Liver (tissue), 8 donors: ENCODE measurements at regions not wholly inside any gene's neighbourhood (a gene's known extent, or its start where the extent isn't known, plus 50 kb on each side); places are given as distances from the start of the nearest gene placed in this dataset.

ENCODE experiments used
- DNase-seq: peaks from one replicate; pipeline ENCODE4 v3.0.0-alpha.2; 2017; ENCODE audit warnings: low spot score
- H3K27ac ChIP-seq, 2 donors: one replicate each; pipeline ENCODE4 v1.7.0; 2013; ENCODE audit warnings: inconsistent platforms in 2 of 2, low read length in 2 of 2, control low read depth in 1 of 2, low read depth in 1 of 2, mild to moderate bottlenecking in 1 of 2
- H3K27me3 ChIP-seq, 4 donors: one replicate each; pipeline versions ENCODE4 v1.6.1 to v1.7.0; 2013; ENCODE audit warnings: low read length in 3 of 4, inconsistent platforms in 1 of 4, mild to moderate bottlenecking in 1 of 4, moderate library complexity in 1 of 4; ENCODE audit not compliant: control insufficient read depth in 4 of 4, insufficient read depth in 4 of 4
- H3K36me3 ChIP-seq, 4 donors: one replicate each; pipeline versions ENCODE4 v1.6.1 to v1.7.0; 2013; ENCODE audit warnings: low read length in 3 of 4, mild to moderate bottlenecking in 3 of 4, low read depth in 1 of 4, moderate library complexity in 1 of 4; ENCODE audit not compliant: control insufficient read depth in 4 of 4, insufficient read depth in 3 of 4
- H3K4me1 ChIP-seq, 4 donors: one replicate each; pipeline versions ENCODE4 v1.6.1 to v1.7.0; 2013; ENCODE audit warnings: low read length in 3 of 4, mild to moderate bottlenecking in 3 of 4, moderate library complexity in 1 of 4; ENCODE audit not compliant: control insufficient read depth in 4 of 4, insufficient read depth in 4 of 4
- H3K4me3 ChIP-seq, 3 donors: one replicate each; pipeline versions ENCODE4 v1.6.1 to v1.7.0; 2013; ENCODE audit warnings: low read length in 3 of 3, control low read depth in 1 of 3, low read depth in 1 of 3, mild to moderate bottlenecking in 1 of 3
- H3K9ac ChIP-seq, 2 donors: one replicate each; pipeline ENCODE4 v1.7.0; 2013; ENCODE audit warnings: low read length in 2 of 2, mild to moderate bottlenecking in 2 of 2, moderate library complexity in 2 of 2, control low read depth in 1 of 2, low read depth in 1 of 2
- H3K9me3 ChIP-seq, 4 donors: one replicate each; pipeline versions ENCODE4 v1.6.1 to v1.7.0; 2013; ENCODE audit warnings: low read length in 3 of 4; ENCODE audit not compliant: control insufficient read depth in 4 of 4
- ATF3 ChIP-seq: IDR thresholded peaks from 2 replicates; pipeline ENCODE4 v1.6.1; 2016; ENCODE audit warnings: antibody characterized with exemption
- CTCF ChIP-seq: fragments of 150-350 bp; IDR thresholded peaks from 2 replicates; pipeline ENCODE4 v1.5.1; 2017; ENCODE audit warnings: improper control_type of control experiment, low read depth, low read length; ENCODE audit not compliant: missing input control
- EGR1 ChIP-seq, 2 donors: IDR thresholded peaks; 2 replicates each; pipeline ENCODE4 v1.6.1; 2016 to 2018; ENCODE audit warnings: antibody characterized with exemption in 2 of 2, low read depth in 2 of 2
- FOXA1 ChIP-seq: IDR thresholded peaks from 2 replicates; pipeline ENCODE4 v1.6.1; 2016; ENCODE audit warnings: antibody characterized with exemption
- FOXA2 ChIP-seq: IDR thresholded peaks from 2 replicates; pipeline ENCODE4 v1.6.1; 2016; ENCODE audit warnings: antibody characterized with exemption
- GABPA ChIP-seq, 2 donors: IDR thresholded peaks in 1 of 2; conservative IDR thresholded peaks in 1 of 2; 2 replicates each; pipeline ENCODE4 v1.6.1; 2016; ENCODE audit warnings: antibody characterized with exemption in 2 of 2, mild to moderate bottlenecking in 1 of 2, moderate library complexity in 1 of 2
- HNF4A ChIP-seq, 2 donors: conservative IDR thresholded peaks; 2 replicates each; pipeline ENCODE4 v1.6.1; 2016; ENCODE audit warnings: antibody characterized with exemption in 2 of 2, mild to moderate bottlenecking in 2 of 2
- HNF4G ChIP-seq: IDR thresholded peaks from 2 replicates; pipeline ENCODE4 v1.6.1; 2016; ENCODE audit warnings: antibody characterized with exemption
- JUND ChIP-seq, 2 donors: IDR thresholded peaks; 2 replicates each; pipeline ENCODE4 v1.6.1; 2016; ENCODE audit warnings: antibody characterized with exemption in 2 of 2
- NR2F2 ChIP-seq: IDR thresholded peaks from 2 replicates; pipeline ENCODE4 v1.6.1; 2016; ENCODE audit warnings: antibody characterized with exemption
- RAD21 ChIP-seq, 2 donors: IDR thresholded peaks; 2 replicates each; pipeline ENCODE4 v1.6.1; 2016; ENCODE audit warnings: antibody characterized with exemption in 2 of 2, mild to moderate bottlenecking in 2 of 2
- REST ChIP-seq: IDR thresholded peaks from 2 replicates; pipeline ENCODE4 v1.6.1; 2016; ENCODE audit warnings: antibody characterized with exemption, mild to moderate bottlenecking
- RXRA ChIP-seq, 2 donors: IDR thresholded peaks; 2 replicates each; pipeline ENCODE4 v1.6.1; 2017 to 2018; ENCODE audit warnings: antibody characterized with exemption in 2 of 2, mild to moderate bottlenecking in 1 of 2
- SP1 ChIP-seq: IDR thresholded peaks from 2 replicates; pipeline ENCODE4 v1.6.1; 2018; ENCODE audit warnings: antibody characterized with exemption, mild to moderate bottlenecking
- TAF1 ChIP-seq: conservative IDR thresholded peaks from 2 replicates; pipeline ENCODE4 v1.6.1; 2016; ENCODE audit warnings: antibody characterized with exemption, mild to moderate bottlenecking
- YY1 ChIP-seq: IDR thresholded peaks from 2 replicates; pipeline ENCODE4 v1.6.1; 2016; ENCODE audit warnings: antibody characterized with exemption, mild to moderate bottlenecking
- ZBTB33 ChIP-seq: IDR thresholded peaks from 2 replicates; pipeline ENCODE4 v1.6.1; 2016; ENCODE audit warnings: antibody characterized with exemption
- WGBS: extraction: QIAGEN DNeasy Blood & Tissue Kit; methylation state at CpG from one replicate; pipeline ENCODE4 v1.1.7; 2013; 5-methylcytosine and 5-hydroxymethylcytosine counted together
- TF ChIP-seq, protein P1 (sequence below): IDR thresholded peaks from 2 replicates; pipeline ENCODE4 v1.6.1; 2016; ENCODE audit warnings: antibody characterized with exemption
- donor health status: healthy.
- donor health status: healthy.
- donor health status: healthy.
- donor health status: healthy.
- donor health status: healthy.

DNA sequence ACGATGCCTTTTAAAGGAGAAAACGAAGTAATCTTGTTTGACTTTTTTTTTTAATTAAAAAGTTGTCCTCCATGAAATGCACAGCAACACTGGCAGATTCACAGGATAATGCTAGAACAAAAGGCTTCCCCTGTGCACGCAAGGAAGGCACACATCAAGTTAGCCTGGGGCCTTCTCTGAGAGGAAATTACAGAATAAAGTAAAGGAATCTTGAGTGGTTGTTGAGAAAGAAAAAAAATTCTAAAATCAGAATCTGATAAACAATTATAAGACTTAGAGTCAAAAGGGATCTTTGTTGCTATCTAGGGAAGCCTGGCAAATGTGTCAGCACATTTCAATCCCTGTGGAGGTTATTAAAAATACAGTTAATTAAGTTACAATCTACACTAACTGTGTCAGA, 946.0 kb downstream of the IGSF11 start:
- Histone ChIP-seq H3K4me1 (no peaks in the 10 kb centered on the region), H3K27me3 (no peaks in the 10 kb centered on the region), H3K36me3 (no peaks in the 10 kb centered on the region), H3K27ac (no peak overlapping the region), H3K9ac (no peak overlapping the region), H3K9me3 (peaks cover 0 to 9% (median 2%) of the 10 kb centered on the region in 4 donors), H3K4me3 (no peak overlapping the region)
- DNase-seq, result no peak
- 35% methylated on average over 3 of the region's 3 CpGs for WGBS
- TF ChIP-seq YY1, result no peak
- no peak for TF ChIP-seq TAF1
- TF ChIP-seq ZBTB33, result no peak
- no peak for TF ChIP-seq ATF3
- TF ChIP-seq HNF4A (conservative IDR thresholded peaks at IDR 0.05), result no peak
- TF ChIP-seq GABPA (IDR thresholded peaks at IDR 0.05 in 1 of 2, conservative IDR thresholded peaks at IDR 0.05 in 1 of 2), result no peak
- TF ChIP-seq, protein P1, sequence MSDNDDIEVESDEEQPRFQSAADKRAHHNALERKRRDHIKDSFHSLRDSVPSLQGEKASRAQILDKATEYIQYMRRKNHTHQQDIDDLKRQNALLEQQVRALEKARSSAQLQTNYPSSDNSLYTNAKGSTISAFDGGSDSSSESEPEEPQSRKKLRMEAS, result no peak
- TF ChIP-seq JUND (IDR thresholded peaks at IDR 0.05), result no peak
- no peak for TF ChIP-seq HNF4G
- TF ChIP-seq FOXA2, result no peak
- no peak for TF ChIP-seq RXRA (IDR thresholded peaks at IDR 0.05)
- no peak for TF ChIP-seq EGR1 (IDR thresholded peaks at IDR 0.05; ENCODE audit: low read depth in 2 of 2)
- TF ChIP-seq FOXA1, result no peak
- TF ChIP-seq REST, result no peak

- no peak for DNase-seq
- no peak overlapping the region for H3K27ac ChIP-seq
- H3K9ac ChIP-seq, result no peak overlapping the region
- H3K27me3 ChIP-seq, result no peaks in the 10 kb centered on the region
- no peaks in the 10 kb centered on the region for H3K4me1 ChIP-seq
- no peaks in the 10 kb centered on the region for H3K36me3 ChIP-seq
- WGBS, result 66% methylated on average over 1 of the region's 1 CpG
- peaks cover 0 to 9% (median 2%) of the 10 kb centered on the region in 4 donors for H3K9me3 ChIP-seq
- no peak overlapping the region for H3K4me3 ChIP-seq
- TF ChIP-seq, protein P1, result no peak
- TF ChIP-seq NR2F2 (no peak), FOXA1 (no peak), CTCF (no peak), EGR1 (IDR thresholded peaks at IDR 0.05; ENCODE audit: low read depth in 2 of 2) (no peak), ZBTB33 (no peak), RAD21 (IDR thresholded peaks at IDR 0.05) (no peak), ATF3 (no peak), REST (no peak), FOXA2 (no peak), SP1 (no peak), GABPA (IDR thresholded peaks at IDR 0.05 in 1 of 2, conservative IDR thresholded peaks at IDR 0.05 in 1 of 2) (no peak), RXRA (IDR thresholded peaks at IDR 0.05) (no peak), HNF4A (conservative IDR thresholded peaks at IDR 0.05) (no peak)
These were observed 945.1 kb downstream of the IGSF11 start for GRCh38 chr3:118089563-118089962.
